GM12878 (cell line): ENCODE measurements at regions not wholly inside any gene's neighbourhood (a gene's known extent, or its start where the extent isn't known, plus 50 kb on each side); places are given as distances from the start of the nearest gene placed in this dataset.

Experiments
- ATAC-seq: fragments of 200-7000 bp; cut with Tn5 transposase; 3 replicates; pipeline ENCODE4 v1.9.1; 2020; ENCODE audit warnings: mild to moderate bottlenecking, moderate library complexity
- BruUV-seq: library from RNA; stranded (reverse); fragments of 400-500 nt; replicated peaks from 2 replicates; lab custom pipeline; 2021; lab: Mats Ljungman, UMichigan
- CTCF ChIA-PET: fragments of 300-600 bp; sonication (Branson Sonifier 250); formaldehyde crosslinking; extraction: SDS; loops from one replicate; lab custom pipeline; 2021; ENCODE audit warnings: inconsistent platforms; lab: Yijun Ruan, JAX
- POLR2A ChIA-PET: fragments of 350-600 bp; formaldehyde crosslinking; extraction: SDS; loops from one replicate; lab custom pipeline; 2021; ENCODE audit warnings: inconsistent platforms; lab: Charles Lee
- RAD21 ChIA-PET: fragments of 300-600 bp; sonication (Branson Sonifier 250); formaldehyde crosslinking; loops from one replicate; lab custom pipeline; 2023; ENCODE audit warnings: antibody characterized with exemption; ENCODE audit not compliant: unreplicated experiment; lab: Charles Lee
- SMC1A ChIA-PET: fragments of 300-600 bp; sonication (Branson Sonifier 250); formaldehyde crosslinking; loops from one replicate; lab custom pipeline; 2023; ENCODE audit not compliant: unreplicated experiment, uncharacterized antibody; lab: Charles Lee
- DNase-seq: peaks from one replicate; pipeline ENCODE4 v3.0.0-alpha.2; 2011; ENCODE audit warnings: low read depth, low spot score
- FAIRE-seq: peaks from 3 replicates; lab custom pipeline; 2011; peaks lifted over from hg19 to GRCh38; lab: Jason Lieb, UNC
- H2AFZ ChIP-seq: 2 replicates; pipeline ENCODE4 v1.6.0; 2011; ENCODE audit warnings: low read depth, low read length, control low read depth; ENCODE audit not compliant: control insufficient read depth
- H3K27ac ChIP-seq: 2 replicates; pipeline ENCODE4 v1.5.1; 2011; ENCODE audit warnings: control low read depth; ENCODE audit not compliant: control insufficient read depth, insufficient read depth
- H3K27me3 ChIP-seq, 2 experiments: replicated peaks in 1 of 2; 2 replicates each; pipeline versions ENCODE4 v1.6.0 to v1.6.1; 2011; ENCODE audit warnings: low read length in 1 of 2; ENCODE audit not compliant: control insufficient read depth in 2 of 2, insufficient read depth in 2 of 2
- H3K36me3 ChIP-seq, 2 experiments: 2 replicates each; pipeline ENCODE4 v1.5.1; 2011; ENCODE audit warnings: low read length in 1 of 2; ENCODE audit not compliant: control insufficient read depth in 2 of 2, insufficient read depth in 2 of 2
- H3K4me1 ChIP-seq: 2 replicates; pipeline ENCODE4 v1.6.1; 2011; ENCODE audit warnings: mild to moderate bottlenecking, low read length, moderate library complexity, mixed read lengths; ENCODE audit not compliant: control insufficient read depth, insufficient read depth
- H3K4me2 ChIP-seq: 2 replicates; pipeline ENCODE4 v1.6.0; 2011; ENCODE audit warnings: control low read depth; ENCODE audit not compliant: control insufficient read depth, insufficient read depth
- H3K4me3 ChIP-seq: fragments of 200-600 bp; sonication (generic); 2 replicates; pipeline ENCODE4 v1.5.1; 2016
- H3K79me2 ChIP-seq: 2 replicates; pipeline ENCODE4 v1.6.0; 2011; ENCODE audit warnings: low read length; ENCODE audit not compliant: control insufficient read depth, insufficient read depth
- H3K9ac ChIP-seq: 2 replicates; pipeline ENCODE4 v1.8.0; 2011; ENCODE audit warnings: low read length, control low read depth, mixed read lengths; ENCODE audit not compliant: control insufficient read depth, insufficient read depth
- H3K9me3 ChIP-seq: replicated peaks from 3 replicates; pipeline ENCODE4 v1.5.1; 2011; ENCODE audit warnings: mild to moderate bottlenecking, low read length; ENCODE audit not compliant: control insufficient read depth, insufficient read depth
- H4K20me1 ChIP-seq: 2 replicates; pipeline ENCODE4 v1.6.0; 2011; ENCODE audit not compliant: control insufficient read depth, insufficient read depth
- ESRRA ChIP-seq: IDR thresholded peaks from 2 replicates; pipeline ENCODE4 v1.6.1; 2012; ENCODE audit warnings: mild to moderate bottlenecking, low read length, improper control_type of control experiment
- FOXM1 ChIP-seq: IDR thresholded peaks from 2 replicates; pipeline ENCODE4 v1.6.1; 2012; ENCODE audit warnings: low read depth, mild to moderate bottlenecking, inconsistent platforms, low read length, moderate library complexity
- HCFC1 ChIP-seq: fragments of 150-350 bp; IDR thresholded peaks from 2 replicates; pipeline ENCODE4 v1.6.1; 2014; ENCODE audit warnings: low read length
- HDGF ChIP-seq: fragments of 450-650 bp; IDR thresholded peaks from 2 replicates; pipeline ENCODE4 v1.6.1; 2016; ENCODE audit warnings: antibody characterized with exemption
- NFIC ChIP-seq: IDR thresholded peaks from 2 replicates; pipeline ENCODE4 v1.6.1; 2012; ENCODE audit warnings: low read depth, mild to moderate bottlenecking, inconsistent platforms, low read length, moderate library complexity
- NFYB ChIP-seq: IDR thresholded peaks from 2 replicates; pipeline ENCODE4 v1.6.1; 2011; ENCODE audit warnings: low read depth, mild to moderate bottlenecking, low read length, improper control_type of control experiment, moderate library complexity; ENCODE audit not compliant: insufficient read depth
- PAX5 ChIP-seq: IDR thresholded peaks from 2 replicates; pipeline ENCODE4 v1.6.1; 2011; ENCODE audit warnings: low read depth, low read length, borderline replicate concordance
- POLR2AphosphoS2 ChIP-seq: IDR thresholded peaks from 2 replicates; pipeline ENCODE4 v1.6.1; 2011; ENCODE audit warnings: low read depth, mild to moderate bottlenecking, low read length, improper control_type of control experiment, moderate library complexity
- RFX5 ChIP-seq: IDR thresholded peaks from 2 replicates; pipeline ENCODE4 v1.6.1; 2011; ENCODE audit warnings: low read depth, low read length, improper control_type of control experiment
- SMARCA5 ChIP-seq: fragments of 450-650 bp; IDR thresholded peaks from 2 replicates; pipeline ENCODE4 v1.6.1; 2017; ENCODE audit warnings: mild to moderate bottlenecking
- TCF12 ChIP-seq: IDR thresholded peaks from 2 replicates; pipeline ENCODE4 v1.6.1; 2011; ENCODE audit warnings: low read depth, mild to moderate bottlenecking, low read length
- WGBS: methylation state at CpG from one replicate; pipeline ENCODE4 v1.1.6; 2016; ENCODE audit warnings: low lambda C conversion rate; ENCODE audit not compliant: insufficient replicate concordance, insufficient coverage; ENCODE audit errors: missing lambda C conversion rate; 5-methylcytosine and 5-hydroxymethylcytosine counted together
- in situ Hi-C: fragments of 300-500 bp; cut with MboI; formaldehyde crosslinking; loops from 9 replicates; pipeline ENCODE4 v1.14.3; 2018; ENCODE audit warnings: mixed read lengths
- intact Hi-C: fragments of 100-400 bp; cut with micrococcal nuclease; formaldehyde crosslinking; loops from one replicate; pipeline ENCODE4 v1.14.2; 2022; ENCODE audit not compliant: unreplicated experiment
- TF ChIP-seq, protein P1 (sequence below): fragments of 450-650 bp; IDR thresholded peaks from 2 replicates; pipeline ENCODE4 v1.6.1; 2017; ENCODE audit warnings: mild to moderate bottlenecking, moderate library complexity
- TF ChIP-seq, protein P2 (sequence below): IDR thresholded peaks from 2 replicates; pipeline ENCODE4 v1.6.1; 2012; ENCODE audit warnings: low read depth, low read length, improper control_type of control experiment
- TF ChIP-seq, protein P3 (sequence below): fragments of 450-650 bp; IDR thresholded peaks from 2 replicates; pipeline ENCODE4 v1.6.1; 2018; ENCODE audit warnings: mild to moderate bottlenecking, low read depth, moderate library complexity; ENCODE audit not compliant: partially characterized antibody
- TF ChIP-seq, protein P4 (sequence below): fragments of 450-650 bp; IDR thresholded peaks from 2 replicates; pipeline ENCODE4 v1.6.1; 2017; ENCODE audit warnings: antibody characterized with exemption, mild to moderate bottlenecking, moderate library complexity

- Histone ChIP-seq H2AFZ (no peak overlapping the region), H4K20me1 (no peaks in the 10 kb centered on the region), H3K36me3 (no peaks in the 10 kb centered on the region), H3K4me2 (no peak overlapping the region), H3K9me3 (no peaks in the 10 kb centered on the region; the same call in 2 of the 3 replicates), H3K79me2 (no peaks in the 10 kb centered on the region), H3K4me1 (no peaks in the 10 kb centered on the region), H3K27me3 (no peaks in the 10 kb centered on the region), H3K27ac (no peak overlapping the region), H3K4me3 (no peak overlapping the region), H3K9ac (no peak overlapping the region)
- CTCF ChIA-PET, result interaction anchor here (0.9 to 1.0 kb wide), 2 partner anchors 91 to 327 kb away, joined by 3 read pairs; no protein-coding TSS in a partner anchor
- no peak for FAIRE-seq
- 53% methylated on average over 2 of the region's 2 CpGs for WGBS
- POLR2A ChIA-PET, result no interaction called here
- RAD21 ChIA-PET, result interaction anchor here (1.4 to 1.5 kb wide), 2 partner anchors 67 to 91 kb away, joined by 4 read pairs; no protein-coding TSS in a partner anchor
- DNase-seq, result no peak
- BruUV-seq, result no TSS peak
- ATAC-seq, result no peak
- in situ Hi-C loops, result loop anchor here (10.0 kb wide), 1 partner anchor 397 kb away; no protein-coding TSS in a partner anchor
- intact Hi-C loops, result loop anchor here (10.0 kb wide), 2 partner anchors 787 to 947 kb away; no protein-coding TSS in a partner anchor
- SMC1A ChIA-PET, result interaction anchor here (0.6 to 3.4 kb wide), 4 partner anchors 14 to 330 kb away, joined by 3 to 14 read pairs (median 6); no protein-coding TSS in a partner anchor
- TF ChIP-seq SMARCA5 (no peak), NFIC (no peak), HCFC1 (no peak), PAX5 (no peak), TCF12 (no peak), ESRRA (no peak), FOXM1 (no peak), HDGF (no peak), NFYB (no peak), RFX5 (no peak), POLR2AphosphoS2 (no peak)
- TF ChIP-seq, protein P1, sequence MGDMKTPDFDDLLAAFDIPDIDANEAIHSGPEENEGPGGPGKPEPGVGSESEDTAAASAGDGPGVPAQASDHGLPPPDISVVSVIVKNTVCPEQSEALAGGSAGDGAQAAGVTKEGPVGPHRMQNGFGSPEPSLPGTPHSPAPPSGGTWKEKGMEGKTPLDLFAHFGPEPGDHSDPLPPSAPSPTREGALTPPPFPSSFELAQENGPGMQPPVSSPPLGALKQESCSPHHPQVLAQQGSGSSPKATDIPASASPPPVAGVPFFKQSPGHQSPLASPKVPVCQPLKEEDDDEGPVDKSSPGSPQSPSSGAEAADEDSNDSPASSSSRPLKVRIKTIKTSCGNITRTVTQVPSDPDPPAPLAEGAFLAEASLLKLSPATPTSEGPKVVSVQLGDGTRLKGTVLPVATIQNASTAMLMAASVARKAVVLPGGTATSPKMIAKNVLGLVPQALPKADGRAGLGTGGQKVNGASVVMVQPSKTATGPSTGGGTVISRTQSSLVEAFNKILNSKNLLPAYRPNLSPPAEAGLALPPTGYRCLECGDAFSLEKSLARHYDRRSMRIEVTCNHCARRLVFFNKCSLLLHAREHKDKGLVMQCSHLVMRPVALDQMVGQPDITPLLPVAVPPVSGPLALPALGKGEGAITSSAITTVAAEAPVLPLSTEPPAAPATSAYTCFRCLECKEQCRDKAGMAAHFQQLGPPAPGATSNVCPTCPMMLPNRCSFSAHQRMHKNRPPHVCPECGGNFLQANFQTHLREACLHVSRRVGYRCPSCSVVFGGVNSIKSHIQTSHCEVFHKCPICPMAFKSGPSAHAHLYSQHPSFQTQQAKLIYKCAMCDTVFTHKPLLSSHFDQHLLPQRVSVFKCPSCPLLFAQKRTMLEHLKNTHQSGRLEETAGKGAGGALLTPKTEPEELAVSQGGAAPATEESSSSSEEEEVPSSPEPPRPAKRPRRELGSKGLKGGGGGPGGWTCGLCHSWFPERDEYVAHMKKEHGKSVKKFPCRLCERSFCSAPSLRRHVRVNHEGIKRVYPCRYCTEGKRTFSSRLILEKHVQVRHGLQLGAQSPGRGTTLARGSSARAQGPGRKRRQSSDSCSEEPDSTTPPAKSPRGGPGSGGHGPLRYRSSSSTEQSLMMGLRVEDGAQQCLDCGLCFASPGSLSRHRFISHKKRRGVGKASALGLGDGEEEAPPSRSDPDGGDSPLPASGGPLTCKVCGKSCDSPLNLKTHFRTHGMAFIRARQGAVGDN, result no peak
- TF ChIP-seq, protein P2, sequence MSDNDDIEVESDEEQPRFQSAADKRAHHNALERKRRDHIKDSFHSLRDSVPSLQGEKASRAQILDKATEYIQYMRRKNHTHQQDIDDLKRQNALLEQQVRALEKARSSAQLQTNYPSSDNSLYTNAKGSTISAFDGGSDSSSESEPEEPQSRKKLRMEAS, result no peak
- TF ChIP-seq, protein P3, sequence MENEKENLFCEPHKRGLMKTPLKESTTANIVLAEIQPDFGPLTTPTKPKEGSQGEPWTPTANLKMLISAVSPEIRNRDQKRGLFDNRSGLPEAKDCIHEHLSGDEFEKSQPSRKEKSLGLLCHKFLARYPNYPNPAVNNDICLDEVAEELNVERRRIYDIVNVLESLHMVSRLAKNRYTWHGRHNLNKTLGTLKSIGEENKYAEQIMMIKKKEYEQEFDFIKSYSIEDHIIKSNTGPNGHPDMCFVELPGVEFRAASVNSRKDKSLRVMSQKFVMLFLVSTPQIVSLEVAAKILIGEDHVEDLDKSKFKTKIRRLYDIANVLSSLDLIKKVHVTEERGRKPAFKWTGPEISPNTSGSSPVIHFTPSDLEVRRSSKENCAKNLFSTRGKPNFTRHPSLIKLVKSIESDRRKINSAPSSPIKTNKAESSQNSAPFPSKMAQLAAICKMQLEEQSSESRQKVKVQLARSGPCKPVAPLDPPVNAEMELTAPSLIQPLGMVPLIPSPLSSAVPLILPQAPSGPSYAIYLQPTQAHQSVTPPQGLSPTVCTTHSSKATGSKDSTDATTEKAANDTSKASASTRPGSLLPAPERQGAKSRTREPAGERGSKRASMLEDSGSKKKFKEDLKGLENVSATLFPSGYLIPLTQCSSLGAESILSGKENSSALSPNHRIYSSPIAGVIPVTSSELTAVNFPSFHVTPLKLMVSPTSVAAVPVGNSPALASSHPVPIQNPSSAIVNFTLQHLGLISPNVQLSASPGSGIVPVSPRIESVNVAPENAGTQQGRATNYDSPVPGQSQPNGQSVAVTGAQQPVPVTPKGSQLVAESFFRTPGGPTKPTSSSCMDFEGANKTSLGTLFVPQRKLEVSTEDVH, result no peak
- TF ChIP-seq, protein P4, sequence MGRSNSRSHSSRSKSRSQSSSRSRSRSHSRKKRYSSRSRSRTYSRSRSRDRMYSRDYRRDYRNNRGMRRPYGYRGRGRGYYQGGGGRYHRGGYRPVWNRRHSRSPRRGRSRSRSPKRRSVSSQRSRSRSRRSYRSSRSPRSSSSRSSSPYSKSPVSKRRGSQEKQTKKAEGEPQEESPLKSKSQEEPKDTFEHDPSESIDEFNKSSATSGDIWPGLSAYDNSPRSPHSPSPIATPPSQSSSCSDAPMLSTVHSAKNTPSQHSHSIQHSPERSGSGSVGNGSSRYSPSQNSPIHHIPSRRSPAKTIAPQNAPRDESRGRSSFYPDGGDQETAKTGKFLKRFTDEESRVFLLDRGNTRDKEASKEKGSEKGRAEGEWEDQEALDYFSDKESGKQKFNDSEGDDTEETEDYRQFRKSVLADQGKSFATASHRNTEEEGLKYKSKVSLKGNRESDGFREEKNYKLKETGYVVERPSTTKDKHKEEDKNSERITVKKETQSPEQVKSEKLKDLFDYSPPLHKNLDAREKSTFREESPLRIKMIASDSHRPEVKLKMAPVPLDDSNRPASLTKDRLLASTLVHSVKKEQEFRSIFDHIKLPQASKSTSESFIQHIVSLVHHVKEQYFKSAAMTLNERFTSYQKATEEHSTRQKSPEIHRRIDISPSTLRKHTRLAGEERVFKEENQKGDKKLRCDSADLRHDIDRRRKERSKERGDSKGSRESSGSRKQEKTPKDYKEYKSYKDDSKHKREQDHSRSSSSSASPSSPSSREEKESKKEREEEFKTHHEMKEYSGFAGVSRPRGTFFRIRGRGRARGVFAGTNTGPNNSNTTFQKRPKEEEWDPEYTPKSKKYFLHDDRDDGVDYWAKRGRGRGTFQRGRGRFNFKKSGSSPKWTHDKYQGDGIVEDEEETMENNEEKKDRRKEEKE, result no peak
Observed at GRCh38 chr6:87837876-87838275, 135.8 kb upstream of the AKIRIN2 start.
